ENCODE measurements at regions not wholly inside any gene's neighbourhood (a gene's known extent, or its start where the extent isn't known, plus 50 kb on each side); places are given as distances from the start of the nearest gene placed in this dataset.

GRCh38 chr2:76687923-76688322 is 834.3 kb downstream of the LRRTM4 start:
- no peak for TF ChIP-seq EZH2phosphoT487 (IDR thresholded peaks at IDR 0.05; ENCODE audit: insufficient read depth, low read depth)
- no peak for TF ChIP-seq EZH2 (IDR thresholded peaks at IDR 0.05; ENCODE audit: insufficient read depth, poor library complexity, severe bottlenecking)

Measured in GM23248 (cell line).